ENCODE measurements at regions not wholly inside any gene's neighbourhood (a gene's known extent, or its start where the extent isn't known, plus 50 kb on each side); places are given as distances from the start of the nearest gene placed in this dataset.

GRCh38 chr18:5091741-5092140 lies 105.3 kb downstream of the AKAIN1 start:
- DNase-seq: no peak

- DNase-seq: no peak
Measured at GRCh38 chr18:5075297-5075696, 121.8 kb downstream of the AKAIN1 start.

- DNase-seq: peak in 2 of 51 donors; percentile 3 to 13
Measured at GRCh38 chr18:5073026-5073944, 123.8 kb downstream of the AKAIN1 start.

GRCh38 chr18:5068851-5069250 lies 128.2 kb downstream of the AKAIN1 start:
- peak in 1 of 51 donors; percentile 8 for DNase-seq

- no peak for DNase-seq
Measured at GRCh38 chr18:5066380-5066977, 130.6 kb downstream of the AKAIN1 start.

- DNase-seq: no peak
Measured at GRCh38 chr18:5065615-5066014, 131.4 kb downstream of the AKAIN1 start.

- no peak for DNase-seq
Measured at GRCh38 chr18:5064841-5065370, 132.2 kb downstream of the AKAIN1 start.

GRCh38 chr18:5061785-5062184 lies 135.3 kb downstream of the AKAIN1 start:
- DNase-seq: no peak

- DNase-seq: no peak
Measured at GRCh38 chr18:5060543-5060942, 136.5 kb downstream of the AKAIN1 start.

- DNase-seq: no peak
Measured at GRCh38 chr18:5059696-5060032, 137.4 kb downstream of the AKAIN1 start.

GRCh38 chr18:5058768-5059695 lies 138.0 kb downstream of the AKAIN1 start:
- DNase-seq: no peak

- DNase-seq: peak in 41 of 51 donors; percentile 2 to 57 (median 29)
Measured at GRCh38 chr18:5057386-5058348, 139.4 kb downstream of the AKAIN1 start.

- no peak for DNase-seq
Measured at GRCh38 chr18:5052491-5052890, 144.6 kb downstream of the AKAIN1 start.

- DNase-seq: no peak
Measured at GRCh38 chr18:5051207-5051606, 145.8 kb downstream of the AKAIN1 start.

GRCh38 chr18:5049124-5049523 lies 147.9 kb downstream of the AKAIN1 start:
- DNase-seq: no peak

GRCh38 chr18:5040476-5040875 lies 156.6 kb downstream of the AKAIN1 start:
- DNase-seq: no peak

- no peak for DNase-seq
Measured at GRCh38 chr18:5036523-5036922, 160.5 kb downstream of the AKAIN1 start.

- DNase-seq: no peak
Measured at GRCh38 chr18:5031216-5031615, 165.8 kb downstream of the AKAIN1 start.

- DNase-seq: no peak
Measured at GRCh38 chr18:5030636-5031035, 166.4 kb downstream of the AKAIN1 start.

GRCh38 chr18:5029592-5029991 lies 167.5 kb downstream of the AKAIN1 start:
- no peak for DNase-seq
